Mesenteric fat pad (tissue), 1 donor: ENCODE measurements at regions not wholly inside any gene's neighbourhood (a gene's known extent, or its start where the extent isn't known, plus 50 kb on each side); places are given as distances from the start of the nearest gene placed in this dataset.
"Not testable (repeated sequence)": the region's sequence is repeated elsewhere in the genome, so short reads cannot be mapped to it uniquely, and the experiment has no call there.

Experiments
- DNase-seq: peaks from one replicate; pipeline ENCODE4 v3.0.0-alpha.2; 2020; ENCODE audit warnings: low spot score
- donor health status: DM: yes; HTN: yes; CAD: no.

DNA sequence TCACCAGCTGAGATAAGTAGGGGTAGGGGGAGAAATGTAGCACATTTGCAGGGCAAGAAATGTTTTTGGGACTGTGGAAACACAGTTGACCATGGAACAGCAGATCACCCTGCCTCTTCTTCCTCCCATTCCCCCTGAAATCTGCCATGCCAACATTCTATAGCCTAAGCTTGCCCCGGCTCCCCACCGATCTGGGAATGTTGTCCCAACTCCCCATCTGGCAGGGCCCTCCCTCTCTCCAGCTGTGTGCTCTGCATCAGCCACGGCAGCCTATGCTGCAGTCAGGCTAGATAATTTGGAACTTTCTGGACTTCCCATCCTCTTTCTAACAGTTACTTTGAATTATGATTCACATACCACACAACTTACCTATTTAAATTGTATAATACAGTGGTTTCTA, 425.1 kb upstream of the RAB6C start:
- DNase-seq: no peak

DNA sequence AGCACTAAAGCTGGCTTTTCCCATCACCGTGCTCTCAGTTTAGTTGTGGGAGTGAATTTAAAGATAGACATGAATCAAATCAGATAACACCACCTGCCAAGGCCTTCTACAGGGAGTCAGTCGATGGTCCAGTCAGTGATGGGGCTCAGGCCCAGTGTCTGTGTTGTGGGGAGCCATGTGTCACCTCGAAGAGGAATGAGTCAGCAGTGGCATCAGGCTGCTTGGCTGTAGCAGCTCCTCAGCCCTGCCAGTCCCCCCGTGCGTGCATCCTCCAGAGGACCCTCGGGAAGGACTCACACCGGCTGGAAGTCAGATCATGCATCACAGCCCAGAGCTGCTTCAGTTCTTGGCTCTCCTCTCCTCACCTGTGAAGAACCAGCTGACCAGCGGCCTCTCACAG, 420.4 kb upstream of the RAB6C start:
- DNase-seq: no peak

DNA sequence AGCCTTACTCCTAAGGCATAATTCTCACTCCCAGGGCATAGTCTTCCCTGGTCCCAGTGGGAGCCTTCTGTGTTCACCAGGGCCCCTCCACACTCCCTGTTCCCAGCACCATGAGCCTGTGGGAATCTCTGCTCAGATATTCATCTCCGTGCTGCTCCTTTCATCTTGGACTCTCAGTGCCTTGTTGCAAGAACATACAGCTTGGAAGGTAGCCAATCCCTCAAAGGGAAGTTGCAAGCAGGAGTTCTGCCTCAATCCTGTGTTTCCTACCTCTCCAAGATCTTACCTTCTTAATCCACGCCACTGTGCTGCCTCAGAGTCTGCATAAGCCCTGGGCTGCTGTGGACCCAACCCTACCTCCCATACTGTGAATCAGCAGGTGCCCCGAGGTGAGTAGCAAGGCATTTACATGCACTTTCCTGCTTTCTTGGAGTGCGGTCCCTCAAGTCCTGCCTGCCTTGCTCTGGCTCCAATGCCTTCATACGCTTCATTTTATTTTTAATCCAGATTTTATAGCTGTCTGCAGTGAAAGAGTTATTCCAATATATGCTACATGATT, 413.8 kb upstream of the RAB6C start:
- DNase-seq: no peak

DNA sequence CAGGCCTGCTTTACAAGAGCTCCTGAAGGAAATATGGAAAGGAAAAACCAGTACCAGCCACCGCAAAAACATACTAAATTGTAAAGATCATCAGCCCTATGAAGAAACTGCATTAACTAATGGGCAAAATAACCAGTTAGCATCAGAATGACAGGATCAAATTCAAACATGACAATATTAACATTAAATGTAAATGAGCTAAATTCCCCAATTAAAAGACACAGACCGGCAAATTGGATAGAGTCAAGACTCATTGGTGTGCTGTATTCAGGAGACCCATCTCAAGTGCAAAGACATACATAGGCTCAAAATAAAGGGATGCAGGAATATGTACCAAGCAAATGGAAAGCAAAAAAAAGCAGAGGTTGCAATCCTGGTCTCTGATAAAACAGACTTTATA, 408.7 kb upstream of the RAB6C start:
- not testable (repeated sequence) for DNase-seq

DNA sequence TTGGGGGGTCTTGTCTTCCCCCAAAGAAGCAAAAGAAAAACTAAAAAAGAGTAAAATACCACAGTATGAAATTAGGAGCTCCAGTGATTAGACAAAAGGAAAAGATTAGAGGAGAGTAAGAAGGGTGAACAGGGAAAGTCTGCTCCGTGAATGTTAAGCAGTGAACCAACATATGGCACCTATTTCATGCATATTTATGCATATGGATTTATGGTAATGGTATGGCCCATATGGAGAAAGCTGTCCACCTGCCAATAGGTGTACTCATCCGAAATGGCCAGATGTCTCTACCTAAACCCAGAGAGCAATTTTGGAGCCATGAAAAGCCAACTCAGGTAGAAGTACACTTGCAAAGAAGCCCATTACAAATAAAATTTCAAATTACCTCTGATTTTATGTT, 404.0 kb upstream of the RAB6C start:
- DNase-seq: no peak

DNA sequence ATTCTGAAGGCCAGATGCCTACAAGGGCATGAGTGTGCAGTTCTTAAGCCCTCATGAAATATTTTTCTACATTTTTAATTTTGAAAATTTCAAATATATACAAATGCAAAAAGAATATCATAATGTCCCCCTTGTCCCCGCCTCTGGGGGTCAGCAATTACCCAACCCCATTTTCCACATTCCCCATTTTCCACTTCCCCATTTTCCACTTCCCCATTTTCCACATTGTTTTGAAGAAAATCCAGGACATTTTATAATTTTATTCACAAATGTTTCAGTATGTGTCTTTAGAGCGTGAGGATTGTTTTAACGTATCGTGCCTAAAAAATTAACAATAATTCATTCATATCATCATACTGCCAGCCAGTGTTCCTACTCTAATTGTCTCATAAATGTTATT, 403.6 kb upstream of the RAB6C start:
- DNase-seq: no peak

DNA sequence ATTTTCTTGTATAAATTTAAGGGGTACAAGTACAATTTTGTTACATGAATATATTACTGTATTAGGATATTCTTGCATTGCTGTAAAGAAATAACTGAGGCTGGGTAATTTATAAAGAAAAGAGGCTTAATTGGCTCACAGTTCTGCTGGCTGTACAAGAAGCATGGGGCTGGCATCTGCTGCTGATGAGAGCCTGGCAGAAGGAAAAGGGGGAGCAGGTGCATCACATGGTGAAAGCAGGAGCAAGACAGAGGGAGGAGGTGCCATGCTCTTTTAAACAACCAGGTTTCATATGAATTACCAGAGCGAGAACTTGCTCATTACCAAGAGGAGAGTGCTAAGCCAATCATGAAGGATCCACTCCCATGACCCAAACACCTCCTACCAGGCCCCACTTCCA, 399.5 kb upstream of the RAB6C start:
- DNase-seq: no peak

DNA sequence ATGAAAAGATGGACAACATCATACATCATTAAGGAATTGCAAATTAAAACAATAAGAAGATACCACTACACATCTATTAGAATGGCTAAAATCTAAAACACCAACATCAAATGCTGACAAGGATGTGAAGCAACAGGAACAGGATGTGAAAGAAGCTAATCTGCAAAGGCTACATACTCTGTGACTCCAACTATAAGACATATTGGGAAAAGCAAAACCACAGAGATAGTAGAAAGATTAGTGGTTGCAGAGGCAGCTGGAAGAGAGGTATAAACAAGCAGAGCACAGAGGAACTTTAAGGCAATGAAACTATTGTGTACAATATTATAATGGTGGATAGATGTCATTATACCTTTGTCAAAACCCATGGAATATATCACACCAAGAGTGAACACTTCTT, 393.7 kb upstream of the RAB6C start:
- no peak for DNase-seq

DNA sequence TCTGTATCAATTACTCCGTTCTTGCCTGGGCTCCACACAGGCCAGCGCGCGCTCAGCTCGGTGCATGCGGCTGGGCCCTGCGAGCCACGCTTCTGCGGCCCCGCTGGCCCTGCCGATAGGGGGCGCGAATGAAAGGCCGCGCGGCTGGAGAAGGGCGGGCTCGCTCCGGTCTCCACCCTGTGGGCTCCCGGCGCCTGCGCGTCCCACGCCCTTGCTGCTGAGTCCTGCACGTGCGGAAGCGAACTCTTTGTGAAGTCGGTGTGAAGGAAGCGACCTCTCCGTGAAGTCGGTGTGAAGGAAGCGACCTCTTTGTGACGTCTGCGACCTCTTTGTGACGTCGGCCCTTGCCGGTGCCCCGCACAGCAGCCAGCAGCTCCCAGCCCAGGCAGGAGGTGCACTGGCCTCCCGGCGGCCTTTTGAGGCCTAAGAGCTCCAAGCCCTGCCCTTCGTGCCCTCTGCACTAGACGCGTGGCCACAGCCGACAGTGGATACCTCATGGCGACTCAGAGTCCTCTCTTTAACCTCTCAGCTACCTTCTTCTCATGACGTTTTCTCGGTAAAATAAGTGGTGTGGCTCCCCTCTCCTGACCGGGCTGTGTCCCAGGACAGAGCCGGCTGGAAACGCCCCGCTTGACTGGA, 391.9 kb upstream of the RAB6C start:
- DNase-seq: no peak

DNA sequence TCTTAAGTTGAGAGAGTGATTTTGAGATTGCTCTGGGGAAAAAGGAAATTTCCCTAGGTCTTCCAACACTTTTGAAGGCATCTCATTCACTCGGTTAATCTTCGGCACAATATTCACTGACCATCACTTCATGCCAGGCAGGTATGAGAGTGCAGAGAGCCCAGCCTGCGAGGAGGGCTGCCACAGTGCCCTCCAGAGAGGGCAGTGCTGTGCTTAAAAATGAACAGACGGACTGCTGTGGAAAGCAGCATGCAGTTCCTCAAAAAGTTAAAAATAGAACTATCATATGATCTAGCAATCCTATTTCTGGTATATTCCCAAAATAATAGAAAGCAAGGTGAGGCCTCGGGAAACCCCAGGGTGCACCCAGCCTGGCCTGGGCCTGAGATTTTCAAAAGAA, 374.9 kb upstream of the RAB6C start:
- DNase-seq: no peak

DNA sequence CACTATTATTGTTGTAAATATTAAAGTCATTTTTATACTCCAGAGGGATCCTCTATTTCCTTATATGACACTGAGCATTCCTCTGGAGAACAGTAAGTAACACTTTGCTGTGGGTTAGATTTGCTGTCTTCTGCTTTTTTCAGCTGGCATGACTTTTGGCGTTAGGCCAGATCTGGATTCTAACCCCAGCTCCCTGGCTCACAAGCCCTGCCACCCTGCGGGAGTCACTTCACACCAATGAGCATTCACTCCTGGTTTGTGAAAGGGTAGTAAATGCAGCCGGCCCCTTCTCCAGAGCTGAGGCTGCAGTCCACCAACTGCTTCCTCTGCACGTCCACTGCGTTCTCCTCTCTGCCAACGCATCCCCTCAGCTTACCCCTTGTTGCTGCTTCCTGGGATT, 373.8 kb upstream of the RAB6C start:
- DNase-seq: no peak

DNA sequence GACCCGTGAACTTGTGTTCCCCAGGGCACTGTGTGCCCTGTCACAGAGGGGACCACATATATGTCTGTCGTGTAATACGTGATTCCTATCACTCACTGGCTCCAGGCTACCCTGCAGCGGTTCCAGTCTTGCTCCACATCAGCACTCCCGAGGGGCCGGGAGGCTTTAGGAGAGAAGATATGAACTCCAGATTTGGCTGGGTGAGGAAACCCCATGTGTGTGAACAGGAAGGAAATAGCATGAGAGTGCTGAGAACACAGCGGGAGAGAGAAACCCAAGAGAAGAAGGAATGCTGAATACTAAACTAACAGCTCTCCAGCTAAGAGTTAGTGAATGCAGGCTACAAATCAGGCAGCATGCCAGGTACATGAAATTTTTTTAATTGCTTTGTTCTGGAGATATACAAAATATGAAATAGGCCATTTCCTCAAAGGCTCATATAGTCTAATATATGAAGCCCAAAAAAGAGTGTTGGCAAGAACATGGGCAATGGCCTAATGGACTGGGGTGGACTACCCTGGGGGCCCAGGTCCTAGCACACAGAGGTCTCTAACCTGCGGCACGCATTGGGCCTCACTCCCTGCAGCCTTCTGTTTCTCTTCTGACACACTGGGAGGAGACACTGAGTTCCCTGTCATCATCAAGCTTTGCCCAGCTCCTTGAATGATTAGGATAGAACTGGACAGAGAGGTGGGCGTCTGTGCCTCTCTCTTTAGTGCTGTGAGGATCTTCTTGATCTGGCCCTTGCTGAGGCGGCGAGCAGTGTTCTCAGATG, 372.8 kb upstream of the RAB6C start:
- no peak for DNase-seq

DNA sequence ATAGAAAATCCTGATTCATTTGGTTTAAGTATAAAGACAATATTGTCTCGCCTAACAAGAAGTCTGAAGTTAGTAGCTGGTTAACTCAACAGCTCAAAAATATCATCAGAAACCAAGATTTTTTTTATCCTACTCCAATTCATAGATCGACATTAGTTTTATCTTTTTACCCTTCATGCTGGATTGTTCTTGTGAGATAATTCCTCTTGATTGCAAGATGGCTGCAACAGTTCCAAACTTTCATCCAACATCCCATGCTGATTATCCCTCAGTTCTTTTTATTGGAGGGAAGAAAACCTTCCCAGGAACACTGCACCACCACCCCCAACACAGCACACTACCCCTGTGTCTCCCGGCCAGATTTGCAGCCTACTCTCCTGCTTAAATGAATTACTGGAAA, 370.2 kb upstream of the RAB6C start:
- no peak for DNase-seq

DNA sequence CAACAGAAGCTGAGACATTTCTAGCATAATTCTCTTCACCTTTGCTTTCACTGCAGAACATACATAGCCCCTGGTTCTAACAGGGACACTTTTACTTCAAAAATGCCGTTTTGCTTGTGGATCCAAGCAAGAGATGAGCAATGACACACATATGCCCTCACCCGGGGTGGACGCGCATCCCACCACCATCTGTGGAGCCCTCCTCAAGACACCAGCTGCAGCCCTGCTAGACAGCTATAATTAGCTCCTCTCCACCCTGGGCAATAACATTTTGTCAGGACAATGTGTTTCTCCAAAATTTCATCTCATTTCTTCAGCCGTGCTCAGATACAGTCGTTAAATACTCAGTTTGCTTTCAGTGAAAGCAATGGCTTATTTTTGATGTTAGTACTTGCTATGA, 368.7 kb upstream of the RAB6C start:
- no peak for DNase-seq

DNA sequence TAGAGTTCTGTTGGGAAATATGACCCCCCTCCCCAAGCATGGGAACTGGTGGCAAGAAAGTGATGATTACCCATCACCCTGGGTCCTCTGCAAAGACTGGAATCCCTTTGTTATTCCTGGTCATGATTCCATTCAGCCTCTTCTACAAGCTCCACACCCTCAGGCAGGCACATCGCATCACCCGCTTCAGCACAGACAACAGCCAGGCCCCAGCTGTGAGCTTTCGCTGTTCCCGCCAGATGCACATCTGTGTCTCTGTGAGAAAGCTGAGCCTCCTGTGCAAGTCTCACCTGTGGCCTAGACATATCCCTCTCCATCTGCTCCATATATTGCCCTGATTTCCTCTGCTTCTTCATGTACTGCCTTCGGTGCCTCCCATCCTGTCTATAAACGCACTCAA, 368.0 kb upstream of the RAB6C start:
- no peak for DNase-seq

DNA sequence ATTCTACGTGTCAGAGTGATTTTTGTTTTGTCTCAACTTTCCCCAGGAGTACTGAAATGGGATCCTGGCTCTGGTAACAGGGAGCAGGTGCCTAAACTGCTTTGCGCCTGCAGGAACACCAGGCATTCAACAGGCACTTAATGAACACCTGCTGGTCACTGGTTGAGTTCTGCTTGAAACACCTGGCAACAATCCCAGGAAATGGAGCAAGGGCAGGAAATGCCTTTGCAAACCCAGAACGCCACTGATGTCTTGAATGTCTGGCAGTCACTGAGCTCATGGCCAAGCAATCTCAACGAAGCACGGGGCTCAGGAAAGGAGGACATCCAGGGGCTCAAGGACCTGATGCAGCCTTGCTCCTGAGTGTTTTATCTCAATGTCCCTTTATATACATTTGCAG, 360.0 kb upstream of the RAB6C start:
- no peak for DNase-seq

DNA sequence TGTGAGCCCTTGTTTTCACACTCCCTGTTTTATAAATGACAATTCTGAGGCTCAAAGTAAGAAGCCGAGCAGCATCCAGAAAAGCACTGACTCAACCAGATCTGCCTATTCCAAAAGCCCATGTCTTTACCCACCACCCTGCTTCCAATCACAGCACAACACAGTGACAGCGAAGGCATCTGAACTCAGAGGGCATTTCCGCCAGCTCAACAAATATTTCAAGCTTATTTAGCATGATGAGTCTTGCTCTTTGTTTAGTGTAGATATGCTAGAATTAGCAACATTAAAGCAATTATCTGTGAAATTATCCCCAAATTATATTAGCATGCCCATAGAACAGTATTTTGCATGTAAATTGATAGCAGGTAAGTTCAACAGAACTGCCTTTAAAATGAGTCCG, 359.1 kb upstream of the RAB6C start:
- no peak for DNase-seq

DNA sequence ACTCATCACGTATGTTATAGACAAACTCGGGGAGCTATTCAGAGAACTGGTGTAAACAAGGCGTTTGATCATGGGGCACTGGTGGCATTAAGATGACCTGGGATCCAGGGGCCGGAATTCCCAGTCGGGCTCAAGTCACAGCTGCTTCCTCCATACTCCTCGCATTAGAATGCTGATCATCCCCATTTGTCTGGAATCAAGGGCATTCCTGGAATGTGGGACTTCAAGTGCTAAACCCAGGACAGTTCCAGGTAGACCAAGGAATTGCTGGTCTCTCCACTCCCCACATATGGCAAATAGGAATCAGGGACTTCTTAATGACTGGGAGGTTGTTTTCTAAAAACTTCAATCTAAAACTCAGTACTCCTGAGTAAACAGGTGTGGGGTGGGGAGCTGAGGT, 355.7 kb upstream of the RAB6C start:
- DNase-seq: no peak

DNA sequence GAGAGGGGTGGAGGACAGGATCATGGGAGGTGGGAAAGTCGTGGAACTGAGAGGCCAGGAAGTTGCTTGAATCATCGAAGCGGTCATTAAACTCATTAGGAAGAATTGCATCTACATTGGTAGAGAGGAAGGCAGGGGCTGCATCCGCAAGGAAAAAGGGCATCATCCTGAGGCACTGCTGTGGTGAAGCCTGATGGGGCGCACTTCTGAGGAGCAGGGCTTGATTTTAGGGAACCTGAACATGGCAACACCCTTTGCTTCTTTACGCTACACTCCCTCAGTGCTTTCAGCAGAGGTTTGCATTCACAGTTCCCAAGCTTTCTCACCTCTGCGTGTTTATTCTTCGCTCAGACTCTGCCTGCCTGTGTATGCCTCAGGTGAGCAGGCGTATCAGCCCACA, 352.0 kb upstream of the RAB6C start:
- no peak for DNase-seq

DNA sequence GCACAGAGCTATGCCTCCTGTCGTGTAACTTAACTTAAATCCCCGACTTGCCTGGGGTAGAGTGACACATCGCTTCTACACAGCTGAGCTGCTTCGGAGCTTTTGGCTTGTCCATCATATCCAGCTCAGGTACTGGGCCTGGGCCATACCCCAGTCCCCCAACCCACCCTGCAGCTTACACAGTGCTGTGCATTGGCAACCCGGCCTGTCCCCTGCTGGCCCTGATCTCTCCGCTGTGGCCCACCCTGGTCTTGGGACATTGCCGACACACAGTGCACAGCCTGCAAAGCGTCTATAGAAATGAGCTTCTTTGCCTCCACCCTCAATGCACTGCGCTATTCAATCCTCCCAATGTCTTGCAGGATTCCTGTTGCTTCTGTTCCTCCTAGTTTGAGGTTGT, 342.8 kb upstream of the RAB6C start:
- no peak for DNase-seq

DNA sequence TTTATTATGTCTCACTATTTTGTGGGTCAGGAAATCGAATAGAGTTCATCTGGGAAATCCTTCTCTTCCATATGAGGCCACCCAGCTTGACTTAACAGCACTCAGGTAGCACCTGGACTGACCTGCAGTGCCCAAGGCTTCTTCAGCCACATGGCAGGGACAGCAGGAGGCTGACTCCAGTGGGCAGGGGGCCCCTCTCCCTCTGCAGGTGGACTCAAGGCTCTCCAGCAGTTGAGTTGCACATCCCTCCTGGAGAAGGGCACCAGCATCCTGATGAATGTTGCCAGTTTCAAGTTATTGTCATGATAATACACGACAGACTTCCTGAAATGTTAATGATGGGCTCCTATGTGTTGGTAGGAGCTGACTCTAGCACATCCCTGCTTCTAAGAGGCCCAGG, 338.1 kb upstream of the RAB6C start:
- DNase-seq: no peak

DNA sequence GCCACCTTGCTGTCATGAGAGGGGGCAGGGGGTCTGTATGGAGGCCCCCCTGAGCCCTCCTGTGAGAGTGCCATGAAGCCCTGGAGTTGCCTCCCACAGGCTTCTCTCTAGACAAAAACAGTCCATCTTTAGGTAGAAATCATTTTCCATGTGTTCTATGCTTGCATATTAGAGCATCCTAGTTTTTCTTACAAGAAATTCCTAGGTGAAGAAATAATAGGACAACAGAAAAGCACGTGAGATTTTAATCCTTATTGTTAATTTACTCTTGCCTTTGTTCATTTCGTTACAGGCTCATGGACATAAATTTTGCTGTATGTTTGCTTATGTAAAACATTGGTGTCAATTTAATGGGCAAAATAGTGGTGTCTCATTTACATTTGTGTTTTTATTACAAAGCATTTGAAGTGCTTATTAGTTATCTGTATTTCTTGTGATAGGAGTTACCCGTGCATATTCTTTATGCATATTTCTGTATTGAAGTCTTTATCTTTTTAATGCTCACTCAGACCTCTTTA, 336.9 kb upstream of the RAB6C start:
- DNase-seq: no peak

DNA sequence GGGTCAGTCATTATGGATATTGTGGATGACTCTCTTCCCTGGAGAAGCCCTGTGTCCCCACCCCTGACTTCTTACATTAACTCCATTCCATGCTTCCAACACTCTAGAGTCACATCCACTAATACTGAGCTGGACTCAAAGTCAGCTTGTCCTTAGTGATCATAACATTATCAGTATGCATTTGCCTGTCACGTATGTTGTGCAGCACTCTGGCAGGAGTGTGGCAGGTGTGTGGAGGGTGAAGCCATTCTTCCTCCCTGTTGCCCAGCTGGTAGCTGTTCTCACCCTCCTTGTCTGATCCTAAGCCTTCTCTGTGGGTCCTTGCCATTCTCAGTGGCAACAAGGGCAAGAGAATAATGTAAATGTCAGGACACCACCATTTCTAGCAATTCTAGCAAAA, 334.1 kb upstream of the RAB6C start:
- no peak for DNase-seq
